ENCODE measurements at regions not wholly inside any gene's neighbourhood (a gene's known extent, or its start where the extent isn't known, plus 50 kb on each side); places are given as distances from the start of the nearest gene placed in this dataset.

- Histone ChIP-seq H3K9me3 (ENCODE audit: low read length) (no peaks in the 10 kb centered on the region), H2AFZ (ENCODE audit: low read depth, low read length) (no peak overlapping the region), H4K20me1 (ENCODE audit: insufficient read depth) (no peaks in the 10 kb centered on the region), H3K4me3 (ENCODE audit: low read length) (no peak overlapping the region), H3K4me2 (ENCODE audit: low read length) (no peak overlapping the region), H3K79me2 (replicated peaks; ENCODE audit: insufficient read depth, low read length) (no peaks in the 10 kb centered on the region), H3K27me3 (ENCODE audit: insufficient read depth, low read depth, low read length) (no peaks in the 10 kb centered on the region), H3K9me2 (ENCODE audit: insufficient read depth, low read length) (no peaks in the 10 kb centered on the region), H3F3A (ENCODE audit: insufficient read depth, low read length, poor library complexity, severe bottlenecking) (no peaks in the 10 kb centered on the region), H3K9ac (ENCODE audit: low read length) (no peak overlapping the region), H3K27ac (ENCODE audit: low read length) (no peak overlapping the region), H3K36me3 (ENCODE audit: insufficient read depth, low read length) (no peaks in the 10 kb centered on the region)
- TF ChIP-seq EZH2 (IDR thresholded peaks at IDR 0.05; ENCODE audit: borderline replicate concordance, insufficient read depth, low read length, poor library complexity, severe bottlenecking) (no peak), REST (IDR thresholded peaks at IDR 0.05; ENCODE audit: borderline replicate concordance) (no peak), EP300 (conservative IDR thresholded peaks at IDR 0.05; ENCODE audit: poor library complexity, severe bottlenecking) (no peak), CTCF (IDR thresholded peaks at IDR 0.05; ENCODE audit: poor library complexity, severe bottlenecking) (no peak), SMC3 (conservative IDR thresholded peaks at IDR 0.05; ENCODE audit: poor library complexity) (no peak), RAD21 (conservative IDR thresholded peaks at IDR 0.05) (no peak), POLR2AphosphoS5 (IDR thresholded peaks at IDR 0.05) (no peak), MXI1 (conservative IDR thresholded peaks at IDR 0.05; ENCODE audit: poor library complexity, severe bottlenecking) (no peak), TAF1 (IDR thresholded peaks at IDR 0.05; ENCODE audit: low read depth) (no peak)
Observed at GRCh38 chr2:16130541-16130880, 190.2 kb downstream of the MYCN start.

- no peak overlapping the region for H3K27ac ChIP-seq (ENCODE audit: low read length)
- no peak overlapping the region for H3K9ac ChIP-seq (ENCODE audit: low read length)
- H3F3A ChIP-seq (ENCODE audit: insufficient read depth, low read length, poor library complexity, severe bottlenecking), result no peaks in the 10 kb centered on the region
- H3K4me2 ChIP-seq (ENCODE audit: low read length), result no peak overlapping the region
- H3K27me3 ChIP-seq (ENCODE audit: insufficient read depth, low read depth, low read length), result no peaks in the 10 kb centered on the region
- H2AFZ ChIP-seq (ENCODE audit: low read depth, low read length), result no peak overlapping the region
- no peaks in the 10 kb centered on the region for H3K36me3 ChIP-seq (ENCODE audit: insufficient read depth, low read length)
- no peak overlapping the region for H3K4me3 ChIP-seq (ENCODE audit: low read length)
- no peaks in the 10 kb centered on the region for H3K9me3 ChIP-seq (ENCODE audit: low read length)
- TF ChIP-seq EZH2 (IDR thresholded peaks at IDR 0.05; ENCODE audit: borderline replicate concordance, insufficient read depth, low read length, poor library complexity, severe bottlenecking), result no peak
- TF ChIP-seq CTCF (IDR thresholded peaks at IDR 0.05; ENCODE audit: poor library complexity, severe bottlenecking), result no peak
- no peak for TF ChIP-seq TAF1 (IDR thresholded peaks at IDR 0.05; ENCODE audit: low read depth)
- no peak for TF ChIP-seq MXI1 (conservative IDR thresholded peaks at IDR 0.05; ENCODE audit: poor library complexity, severe bottlenecking)
- no peak for TF ChIP-seq RAD21 (conservative IDR thresholded peaks at IDR 0.05)
- no peak for TF ChIP-seq EP300 (conservative IDR thresholded peaks at IDR 0.05; ENCODE audit: poor library complexity, severe bottlenecking)
- TF ChIP-seq REST (IDR thresholded peaks at IDR 0.05; ENCODE audit: borderline replicate concordance), result no peak
- no peak for TF ChIP-seq SMC3 (conservative IDR thresholded peaks at IDR 0.05; ENCODE audit: poor library complexity)
- TF ChIP-seq POLR2AphosphoS5 (IDR thresholded peaks at IDR 0.05), result no peak
- H3K79me2 ChIP-seq (replicated peaks; ENCODE audit: insufficient read depth, low read length), result no peaks in the 10 kb centered on the region
- no peaks in the 10 kb centered on the region for H3K9me2 ChIP-seq (ENCODE audit: insufficient read depth, low read length)
- H4K20me1 ChIP-seq (ENCODE audit: insufficient read depth), result no peaks in the 10 kb centered on the region
Observed at GRCh38 chr2:16129716-16130540, 189.6 kb downstream of the MYCN start.
